ENCODE measurements at regions not wholly inside any gene's neighbourhood (a gene's known extent, or its start where the extent isn't known, plus 50 kb on each side); places are given as distances from the start of the nearest gene placed in this dataset.

GRCh38 chr3:5462086-5462485, 274.6 kb downstream of the EDEM1 start:
- TF ChIP-seq POLR2AphosphoS5 (IDR thresholded peaks at IDR 0.05) (no peak), EP300 (IDR thresholded peaks at IDR 0.05) (no peak), CTCF (IDR thresholded peaks at IDR 0.05) (no peak)
